Hepatocyte (in vitro differentiated cells): ENCODE measurements at regions not wholly inside any gene's neighbourhood (a gene's known extent, or its start where the extent isn't known, plus 50 kb on each side); places are given as distances from the start of the nearest gene placed in this dataset.

Experiments
- DNase-seq: peaks from one replicate; pipeline ENCODE4 v3.0.0-alpha.2; 2016; ENCODE audit warnings: low spot score
- H2AFZ ChIP-seq: fragments of 200-600 bp; sonication (generic); 2 replicates; pipeline ENCODE4 v1.6.0; 2016; ENCODE audit warnings: antibody characterized with exemption, mild to moderate bottlenecking
- H3K27ac ChIP-seq: fragments of 200-600 bp; sonication (generic); 2 replicates; pipeline ENCODE4 v1.5.1; 2016; ENCODE audit warnings: mild to moderate bottlenecking
- H3K27me3 ChIP-seq: fragments of 200-600 bp; sonication (generic); 2 replicates; pipeline ENCODE4 v1.6.1; 2016
- H3K36me3 ChIP-seq: fragments of 200-600 bp; sonication (generic); replicated peaks from 2 replicates; pipeline ENCODE4 v1.5.1; 2016; ENCODE audit warnings: low read depth; ENCODE audit not compliant: insufficient read depth
- H3K4me1 ChIP-seq: fragments of 200-600 bp; sonication (generic); 2 replicates; pipeline ENCODE4 v1.5.1; 2016; ENCODE audit warnings: mild to moderate bottlenecking, moderate library complexity; ENCODE audit not compliant: insufficient read depth
- H3K4me2 ChIP-seq: fragments of 200-600 bp; sonication (generic); 2 replicates; pipeline ENCODE4 v1.6.0; 2016
- H3K4me3 ChIP-seq: fragments of 200-600 bp; sonication (generic); 2 replicates; pipeline ENCODE4 v1.5.1; 2016; ENCODE audit warnings: mild to moderate bottlenecking
- H3K79me2 ChIP-seq: fragments of 200-600 bp; sonication (generic); 2 replicates; pipeline ENCODE4 v1.6.0; 2017; ENCODE audit warnings: mild to moderate bottlenecking
- H3K9me2 ChIP-seq: fragments of 200-600 bp; sonication (generic); replicated peaks from 2 replicates; pipeline ENCODE4 v1.6.0; 2017; ENCODE audit warnings: mild to moderate bottlenecking; ENCODE audit not compliant: insufficient read depth
- H3K9me3 ChIP-seq: fragments of 200-600 bp; sonication (generic); 2 replicates; pipeline ENCODE4 v1.5.1; 2016; ENCODE audit warnings: low read depth, mild to moderate bottlenecking
- H4K20me1 ChIP-seq: fragments of 200-600 bp; sonication (generic); 2 replicates; pipeline ENCODE4 v1.6.0; 2016; ENCODE audit warnings: mild to moderate bottlenecking; ENCODE audit not compliant: insufficient read depth, poor library complexity, severe bottlenecking
- EZH2 ChIP-seq: fragments of 200-600 bp; sonication (generic); IDR thresholded peaks from 2 replicates; pipeline ENCODE4 v1.6.1; 2016; ENCODE audit warnings: antibody characterized with exemption, mild to moderate bottlenecking, borderline replicate concordance
- EZH2phosphoT487 ChIP-seq: fragments of 200-600 bp; sonication (generic); IDR thresholded peaks from one replicate; pipeline ENCODE4 v1.6.1; 2018; ENCODE audit warnings: antibody characterized with exemption, mild to moderate bottlenecking, low read depth, moderate library complexity; ENCODE audit not compliant: unreplicated experiment, severe bottlenecking
- WGBS: methylation state at CpG from one replicate; pipeline ENCODE4 v1.1.6; 2016; ENCODE audit warnings: low lambda C conversion rate; ENCODE audit errors: missing lambda C conversion rate; 5-methylcytosine and 5-hydroxymethylcytosine counted together
- TF ChIP-seq, protein P1 (sequence below): fragments of 200-600 bp; sonication (generic); IDR thresholded peaks from 2 replicates; pipeline ENCODE4 v1.5.1; 2016; ENCODE audit warnings: antibody characterized with exemption, mild to moderate bottlenecking; ENCODE audit not compliant: poor library complexity

DNA sequence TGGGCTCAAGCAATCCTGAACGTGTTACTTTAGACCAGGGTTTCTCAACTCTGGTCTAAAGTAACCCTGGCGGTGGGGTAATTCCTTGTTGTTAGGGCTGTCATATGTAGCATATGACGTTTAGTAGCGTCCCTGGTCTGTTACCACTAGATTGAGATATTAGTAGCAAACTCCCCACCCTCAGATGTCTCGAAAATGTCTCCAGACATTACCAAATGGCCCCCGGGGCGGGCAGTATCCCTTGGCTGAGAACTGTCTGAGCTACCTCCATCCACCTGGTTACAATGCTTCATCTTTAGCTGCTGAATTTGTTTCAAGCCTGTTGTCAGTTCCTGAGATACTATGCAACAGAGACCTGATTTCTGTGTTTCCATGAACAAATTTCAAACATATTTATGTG lies 56.7 kb downstream of the CLDN34 start:
- Histone ChIP-seq H3K4me3 (no peak overlapping the region), H3K36me3 (no peaks in the 10 kb centered on the region), H3K4me2 (no peak overlapping the region), H3K9me2 (no peaks in the 10 kb centered on the region), H3K27ac (no peak overlapping the region), H2AFZ (no peak overlapping the region), H3K4me1 (peaks cover 1% of the 10 kb centered on the region), H4K20me1 (no peaks in the 10 kb centered on the region), H3K9me3 (no peaks in the 10 kb centered on the region), H3K27me3 (no peaks in the 10 kb centered on the region), H3K79me2 (peaks cover 54% of the 10 kb centered on the region)
- TF ChIP-seq EZH2 (no peak), EZH2phosphoT487 (no peak)
- TF ChIP-seq, protein P1, sequence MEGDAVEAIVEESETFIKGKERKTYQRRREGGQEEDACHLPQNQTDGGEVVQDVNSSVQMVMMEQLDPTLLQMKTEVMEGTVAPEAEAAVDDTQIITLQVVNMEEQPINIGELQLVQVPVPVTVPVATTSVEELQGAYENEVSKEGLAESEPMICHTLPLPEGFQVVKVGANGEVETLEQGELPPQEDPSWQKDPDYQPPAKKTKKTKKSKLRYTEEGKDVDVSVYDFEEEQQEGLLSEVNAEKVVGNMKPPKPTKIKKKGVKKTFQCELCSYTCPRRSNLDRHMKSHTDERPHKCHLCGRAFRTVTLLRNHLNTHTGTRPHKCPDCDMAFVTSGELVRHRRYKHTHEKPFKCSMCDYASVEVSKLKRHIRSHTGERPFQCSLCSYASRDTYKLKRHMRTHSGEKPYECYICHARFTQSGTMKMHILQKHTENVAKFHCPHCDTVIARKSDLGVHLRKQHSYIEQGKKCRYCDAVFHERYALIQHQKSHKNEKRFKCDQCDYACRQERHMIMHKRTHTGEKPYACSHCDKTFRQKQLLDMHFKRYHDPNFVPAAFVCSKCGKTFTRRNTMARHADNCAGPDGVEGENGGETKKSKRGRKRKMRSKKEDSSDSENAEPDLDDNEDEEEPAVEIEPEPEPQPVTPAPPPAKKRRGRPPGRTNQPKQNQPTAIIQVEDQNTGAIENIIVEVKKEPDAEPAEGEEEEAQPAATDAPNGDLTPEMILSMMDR, result no peak
- no peak for DNase-seq
- WGBS, result 80% methylated on average over 7 of the region's 7 CpGs

DNA sequence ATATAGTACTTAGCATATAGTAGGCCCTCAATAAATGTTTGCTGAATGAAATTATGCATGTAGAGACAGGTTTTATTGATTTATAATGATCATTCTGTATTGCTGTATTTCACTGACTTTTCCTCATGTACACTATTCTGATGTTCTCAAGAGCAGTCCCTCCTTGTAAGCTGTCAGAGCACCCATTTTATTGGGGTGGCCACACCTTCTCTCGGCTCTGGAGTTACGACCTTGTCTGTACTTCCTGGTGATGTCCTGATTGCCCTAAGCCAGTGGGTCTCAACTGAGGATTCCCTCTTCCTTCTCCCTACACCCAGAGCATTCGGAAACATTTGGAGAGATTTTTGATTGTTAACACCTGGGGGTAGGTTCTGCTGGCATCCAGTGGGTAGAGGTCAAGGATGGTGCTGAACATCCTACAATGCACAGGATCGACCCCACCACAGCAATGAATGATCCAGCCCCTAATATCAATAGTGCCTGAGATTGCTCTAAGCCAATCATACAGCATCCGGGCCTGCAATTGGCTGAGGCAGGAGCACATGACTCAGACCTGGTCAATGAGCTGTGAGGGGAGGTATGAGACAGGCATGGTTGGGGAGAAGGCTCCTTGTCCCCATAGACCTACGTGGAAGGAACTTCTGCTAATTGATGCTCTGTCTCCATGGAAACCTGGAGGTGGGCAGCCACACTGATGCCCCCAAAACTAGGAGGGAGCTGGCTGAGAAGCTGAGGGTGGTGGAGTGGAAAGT lies 58.8 kb downstream of the CLDN34 start:
- no peaks in the 10 kb centered on the region for H3K27me3 ChIP-seq
- WGBS, result 80% methylated on average over 6 of the region's 6 CpGs
- no peaks in the 10 kb centered on the region for H4K20me1 ChIP-seq
- H3K27ac ChIP-seq, result no peak overlapping the region
- H3K4me2 ChIP-seq, result no peak overlapping the region
- H3K9me2 ChIP-seq, result no peaks in the 10 kb centered on the region
- no peaks in the 10 kb centered on the region for H3K36me3 ChIP-seq
- no peak overlapping the region for H2AFZ ChIP-seq
- no peaks in the 10 kb centered on the region for H3K4me1 ChIP-seq
- H3K9me3 ChIP-seq, result no peaks in the 10 kb centered on the region
- H3K79me2 ChIP-seq, result peaks cover 36% of the 10 kb centered on the region
- H3K4me3 ChIP-seq, result no peak overlapping the region
- TF ChIP-seq EZH2phosphoT487 (no peak), EZH2 (no peak)
- TF ChIP-seq, protein P1, result no peak
- no peak for DNase-seq

DNA sequence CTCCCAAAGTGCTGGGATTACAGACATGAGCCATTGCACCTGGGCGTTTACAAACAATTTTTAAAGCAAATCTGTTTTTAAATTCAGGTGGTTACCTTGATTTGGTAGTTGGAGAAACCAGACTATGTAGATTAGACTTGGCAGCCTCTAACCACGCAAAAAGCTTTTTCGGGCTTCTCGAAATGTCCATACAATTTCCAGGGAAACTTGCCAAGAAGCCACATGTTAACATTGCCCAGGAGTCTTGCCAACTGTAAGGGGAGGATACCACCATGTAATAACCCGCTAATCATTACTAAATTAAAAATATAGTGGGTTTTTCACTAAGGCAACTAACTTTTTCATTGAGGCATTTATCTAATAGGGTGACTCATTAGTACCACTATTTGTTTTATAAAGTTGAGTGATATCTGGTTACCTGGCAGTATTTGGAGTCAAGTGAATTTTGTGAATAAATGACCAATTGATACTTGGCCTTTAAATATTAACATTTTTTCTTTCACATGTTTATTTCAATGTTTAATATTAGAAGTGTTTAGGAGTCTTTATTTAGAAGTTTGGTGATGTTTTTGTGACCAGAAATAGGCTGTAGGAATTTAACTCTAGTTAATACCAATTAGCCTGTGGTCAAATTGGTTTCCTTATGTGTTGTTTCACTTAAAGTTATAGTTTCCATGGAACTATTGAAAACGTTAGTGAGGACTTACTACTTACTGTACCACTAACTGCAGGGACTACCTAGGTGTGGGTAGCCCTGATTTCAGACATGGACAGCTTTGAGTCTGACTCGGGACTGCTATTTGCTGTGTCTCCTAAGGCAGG lies 61.3 kb downstream of the CLDN34 start:
- Histone ChIP-seq H3K27ac (no peak overlapping the region), H3K9me2 (no peaks in the 10 kb centered on the region), H3K9me3 (no peaks in the 10 kb centered on the region), H3K4me2 (no peak overlapping the region), H2AFZ (no peak overlapping the region), H3K4me3 (no peak overlapping the region), H3K36me3 (no peaks in the 10 kb centered on the region), H3K79me2 (peaks cover 28% of the 10 kb centered on the region), H3K4me1 (no peaks in the 10 kb centered on the region), H4K20me1 (no peaks in the 10 kb centered on the region), H3K27me3 (no peaks in the 10 kb centered on the region)
- no peak for DNase-seq
- WGBS, result 70% methylated on average over 7 of the region's 7 CpGs
- TF ChIP-seq, protein P1, result no peak
- TF ChIP-seq EZH2 (no peak), EZH2phosphoT487 (no peak)
